ENCODE measurements at regions not wholly inside any gene's neighbourhood (a gene's known extent, or its start where the extent isn't known, plus 50 kb on each side); places are given as distances from the start of the nearest gene placed in this dataset.

GRCh38 chr10:2958659-2959058 lies 108.7 kb upstream of the PFKP start:
- no peak for TF ChIP-seq CTCF (IDR thresholded peaks at IDR 0.05)
- TF ChIP-seq POLR2A (IDR thresholded peaks at IDR 0.05) = no peak
- TF ChIP-seq EP300 (IDR thresholded peaks at IDR 0.05) = no peak

Measured in sigmoid colon (tissue), 4 donors.